WI38 (cell line): ENCODE measurements at regions not wholly inside any gene's neighbourhood (a gene's known extent, or its start where the extent isn't known, plus 50 kb on each side); places are given as distances from the start of the nearest gene placed in this dataset.

Experiments used
- H3K4me3 ChIP-seq: 2 replicates; pipeline ENCODE4 v1.5.1; 2011; ENCODE audit warnings: low read depth, mild to moderate bottlenecking, control low read depth, low read length
- CTCF ChIP-seq: IDR thresholded peaks from 2 replicates; pipeline ENCODE4 v1.5.1; 2012; ENCODE audit warnings: low read depth, mild to moderate bottlenecking, control low read depth, low read length

GRCh38 chr3:94671078-94671477 lies 608.2 kb downstream of the NSUN3 start:
- no peak overlapping the region for H3K4me3 ChIP-seq
- no peak for TF ChIP-seq CTCF

- TF ChIP-seq CTCF = no peak
These were observed 611.0 kb downstream of the NSUN3 start for GRCh38 chr3:94673876-94674275.

GRCh38 chr3:94686208-94686607 lies 623.3 kb downstream of the NSUN3 start:
- no peak overlapping the region for H3K4me3 ChIP-seq
- no peak for TF ChIP-seq CTCF

More at GRCh38 chr3:94673876-94674275, 611.0 kb downstream of the NSUN3 start:
- no peak overlapping the region for H3K4me3 ChIP-seq

GRCh38 chr3:94693997-94694640 lies 631.3 kb downstream of the NSUN3 start:
- H3K4me3 ChIP-seq = no peak overlapping the region
- TF ChIP-seq CTCF = no peak

GRCh38 chr3:94694894-94695293 lies 632.0 kb downstream of the NSUN3 start:
- no peak overlapping the region for H3K4me3 ChIP-seq
- TF ChIP-seq CTCF = no peak

- no peak for TF ChIP-seq CTCF
These were observed 641.6 kb downstream of the NSUN3 start for GRCh38 chr3:94704467-94704866.

GRCh38 chr3:94709249-94709902 lies 646.5 kb downstream of the NSUN3 start:
- TF ChIP-seq CTCF = no peak
- no peak overlapping the region for H3K4me3 ChIP-seq

More at GRCh38 chr3:94704467-94704866, 641.6 kb downstream of the NSUN3 start:
- H3K4me3 ChIP-seq = no peak overlapping the region
